ENCODE measurements at regions not wholly inside any gene's neighbourhood (a gene's known extent, or its start where the extent isn't known, plus 50 kb on each side); places are given as distances from the start of the nearest gene placed in this dataset.

DNA sequence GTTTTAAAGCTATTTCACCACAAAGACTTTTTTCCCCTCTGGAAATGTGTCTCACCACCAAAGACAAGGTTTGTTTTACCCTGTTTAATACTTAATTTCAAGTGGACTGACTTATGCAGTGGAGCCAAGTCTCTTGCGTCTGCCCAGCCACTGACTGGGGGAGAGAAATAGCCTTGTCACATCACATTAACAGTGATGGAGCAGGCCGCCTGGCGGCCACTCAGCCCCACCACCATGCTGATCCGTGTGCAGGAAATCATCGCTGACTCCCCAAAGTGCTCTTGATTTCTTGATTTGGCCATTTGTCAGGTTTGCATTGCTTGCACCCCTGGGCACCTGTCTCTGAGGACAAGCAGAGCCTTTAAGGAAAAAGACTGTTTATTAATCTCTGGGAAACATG lies 334.1 kb downstream of the GLRX3 start:
- DNase-seq: no peak

DNA sequence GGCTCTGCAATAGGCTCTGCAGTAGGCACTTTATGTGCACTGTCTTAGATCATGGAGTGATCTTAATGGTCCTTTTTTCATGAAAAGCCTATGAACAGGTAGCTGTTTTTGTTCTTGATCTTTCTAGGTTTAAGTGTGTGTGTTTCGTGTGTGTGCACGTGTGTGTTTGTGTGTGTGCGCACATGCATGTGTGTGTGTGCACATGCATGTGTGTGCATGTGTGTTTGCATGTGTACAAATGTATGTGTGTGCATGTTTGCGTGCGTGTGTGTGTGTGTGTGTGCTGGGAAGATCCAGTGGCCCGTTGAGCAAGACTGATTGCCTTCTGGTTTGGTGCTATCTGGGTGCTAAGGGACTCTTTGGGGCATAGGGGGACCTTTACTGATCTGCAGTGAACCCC lies 334.8 kb downstream of the GLRX3 start:
- no peak for DNase-seq

- no peak for DNase-seq
Observed at GRCh38 chr10:130471486-130471885, 335.3 kb downstream of the GLRX3 start.

- no peak for DNase-seq
Observed at GRCh38 chr10:130472236-130472635, 336.0 kb downstream of the GLRX3 start.

- no peak for DNase-seq
Observed at GRCh38 chr10:130474591-130474990, 338.4 kb downstream of the GLRX3 start.

DNA sequence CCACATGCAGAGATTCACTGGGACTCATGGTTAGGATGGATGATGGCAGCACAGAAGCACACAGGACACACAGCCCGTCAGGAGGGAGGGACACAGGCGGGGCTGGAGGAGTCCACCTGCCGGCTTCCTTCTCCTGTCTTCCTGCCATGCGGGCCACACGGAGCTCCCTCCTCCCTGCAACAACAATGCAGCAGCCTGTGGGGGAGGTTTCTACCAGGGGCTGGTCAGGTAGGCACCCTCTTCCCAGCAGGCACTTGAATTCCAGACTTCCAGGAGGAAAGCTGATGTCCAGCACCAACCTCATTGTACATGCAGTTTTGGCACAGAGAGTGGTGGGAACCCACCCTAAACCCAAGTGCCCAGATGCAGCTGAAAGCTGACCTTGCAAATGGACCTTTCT lies 341.2 kb downstream of the GLRX3 start:
- DNase-seq: no peak

GRCh38 chr10:130479146-130479545 lies 343.0 kb downstream of the GLRX3 start:
- DNase-seq: no peak

- no peak for DNase-seq
Observed at GRCh38 chr10:130479926-130480325, 343.7 kb downstream of the GLRX3 start.

DNA sequence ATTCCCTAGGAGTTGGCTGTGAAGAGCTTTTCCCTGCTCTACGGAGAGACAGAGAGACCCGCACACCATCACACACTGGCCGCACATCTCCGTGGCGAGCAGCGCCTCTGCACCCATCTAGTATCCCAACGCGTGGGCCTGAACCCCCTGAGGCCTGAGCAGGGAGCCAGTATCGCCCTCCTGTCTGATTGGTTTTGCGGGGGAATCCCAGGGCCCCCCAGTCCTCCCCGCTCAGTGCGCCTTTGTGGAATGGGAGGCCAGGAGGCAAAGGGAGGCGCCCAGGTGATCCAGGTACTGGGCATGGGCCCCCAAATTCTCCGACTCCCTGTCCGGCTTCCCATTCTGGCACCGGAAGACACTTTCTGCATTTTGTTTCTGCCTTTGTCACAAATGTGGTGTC lies 344.3 kb downstream of the GLRX3 start:
- DNase-seq: no peak

GRCh38 chr10:130481076-130481930 lies 345.1 kb downstream of the GLRX3 start:
- no peak for DNase-seq

GRCh38 chr10:130481936-130482335 lies 345.7 kb downstream of the GLRX3 start:
- no peak for DNase-seq

GRCh38 chr10:130483691-130484467 lies 347.7 kb downstream of the GLRX3 start:
- DNase-seq: no peak

DNA sequence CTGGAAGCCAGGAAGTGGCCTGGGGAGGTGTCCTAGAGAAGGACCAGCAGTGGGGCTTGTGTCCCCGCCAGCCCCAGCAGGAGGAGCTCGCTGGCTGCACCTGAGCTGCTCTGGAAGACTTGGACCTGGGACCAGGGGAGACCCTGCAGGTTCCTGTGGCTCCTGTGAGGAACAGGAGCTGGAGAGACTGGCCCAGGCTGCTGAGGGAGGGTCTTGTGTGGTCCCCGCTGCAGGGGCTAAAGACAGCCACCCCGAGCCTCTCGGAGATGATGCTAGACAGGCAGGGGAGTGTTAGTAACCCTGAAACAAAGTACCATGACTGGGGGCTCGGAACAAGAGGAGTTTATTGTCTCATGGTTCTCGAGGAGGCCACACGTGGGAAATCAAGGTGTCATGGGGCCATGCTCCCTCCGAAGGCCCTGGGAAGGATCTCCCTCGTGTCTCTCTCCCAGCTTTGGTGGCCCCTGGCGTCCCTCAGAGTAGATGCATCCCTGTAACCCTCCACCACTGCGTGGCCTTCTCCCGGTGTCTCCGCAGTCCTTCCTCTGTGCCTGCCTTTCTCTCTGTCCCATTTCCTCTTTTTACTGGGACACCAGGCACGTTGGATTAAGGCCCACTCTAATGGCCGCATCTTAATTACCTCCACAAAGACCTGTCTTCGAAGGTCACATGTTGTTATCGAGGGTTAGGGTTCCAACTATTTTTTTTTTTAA lies 348.4 kb downstream of the GLRX3 start:
- DNase-seq: no peak

GRCh38 chr10:130485236-130485957 lies 349.2 kb downstream of the GLRX3 start:
- DNase-seq: no peak

- no peak for DNase-seq
Observed at GRCh38 chr10:130485958-130486895, 350.0 kb downstream of the GLRX3 start.

GRCh38 chr10:130486906-130487305 lies 350.7 kb downstream of the GLRX3 start:
- DNase-seq: no peak

GRCh38 chr10:130487566-130487965 lies 351.4 kb downstream of the GLRX3 start:
- no peak for DNase-seq

DNA sequence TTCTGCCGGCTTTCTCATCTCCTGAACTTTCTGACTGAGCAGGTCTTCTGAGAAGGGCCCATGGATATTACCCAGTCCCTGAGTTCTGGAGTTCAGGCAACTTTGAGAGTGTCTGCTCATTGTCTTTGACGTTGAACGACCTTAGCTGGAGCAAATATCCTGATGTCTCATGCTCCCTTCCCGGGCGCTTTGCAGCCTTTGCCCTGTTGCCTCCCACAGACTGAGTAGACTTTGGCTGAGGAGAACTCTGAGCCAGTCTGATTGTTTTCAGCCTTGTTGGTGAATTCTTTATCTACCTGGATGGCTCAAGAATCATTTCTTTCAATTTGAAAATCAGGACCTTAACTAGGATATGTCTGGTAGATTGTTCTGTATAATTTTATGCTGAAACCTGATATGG lies 353.7 kb downstream of the GLRX3 start:
- DNase-seq: no peak

- no peak for DNase-seq
Observed at GRCh38 chr10:130491011-130491692, 355.0 kb downstream of the GLRX3 start.

GRCh38 chr10:130491693-130492050 lies 355.5 kb downstream of the GLRX3 start:
- no peak for DNase-seq

DNA sequence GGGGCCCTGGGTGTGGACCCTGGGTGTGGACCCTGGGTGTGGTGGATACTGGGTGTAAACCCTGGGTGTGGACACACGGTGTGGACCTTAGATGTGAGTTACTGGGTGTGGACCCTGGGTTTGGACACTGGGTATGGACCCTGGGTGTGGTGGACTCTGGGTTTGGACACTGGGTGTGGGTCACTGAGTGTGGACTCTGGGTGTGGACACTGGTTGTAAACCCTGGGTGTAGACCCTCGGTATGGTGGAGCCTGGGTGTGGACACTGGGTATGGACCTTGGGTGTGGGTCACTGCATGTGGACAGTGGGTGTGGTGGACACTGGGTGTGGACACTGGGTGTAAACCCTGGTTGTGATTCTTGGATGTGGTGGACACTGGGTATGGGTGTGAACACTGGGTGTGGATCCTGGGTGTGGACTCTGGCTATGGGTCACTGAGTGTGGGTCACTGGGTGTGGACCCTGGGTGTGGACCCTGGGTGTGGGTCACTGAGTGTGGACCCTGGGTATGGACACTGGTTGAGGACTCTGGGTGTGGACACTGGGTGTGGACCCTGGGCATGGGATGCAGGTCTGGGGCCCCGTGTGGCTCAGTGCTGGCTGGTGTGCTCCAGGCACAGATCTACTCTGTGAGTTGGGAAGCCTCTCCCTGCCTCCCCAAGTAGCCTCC lies 356.2 kb downstream of the GLRX3 start:
- DNase-seq: no peak
